ENCODE measurements at regions not wholly inside any gene's neighbourhood (a gene's known extent, or its start where the extent isn't known, plus 50 kb on each side); places are given as distances from the start of the nearest gene placed in this dataset.
"Not testable (repeated sequence)": the region's sequence is repeated elsewhere in the genome, so short reads cannot be mapped to it uniquely, and the experiment has no call there.

- Histone ChIP-seq H3K4me1 (peaks cover 10% of the 10 kb centered on the region), H3K36me3 (no peaks in the 10 kb centered on the region), H3K27ac (replicated peaks) (no peak overlapping the region), H3K27me3 (ENCODE audit: low read depth) (peaks cover 3% of the 10 kb centered on the region), H3K9me3 (replicated peaks) (no peaks in the 10 kb centered on the region), H3K4me3 (no peak overlapping the region)
- TF ChIP-seq CTCF (IDR thresholded peaks at IDR 0.05; ENCODE audit: borderline replicate concordance): no peak
- intact Hi-C loops (cut with micrococcal nuclease): no loop called here
- no peak for DNase-seq
Observed at GRCh38 chr3:127042634-127043033, 59.7 kb downstream of the PLXNA1 start.

GRCh38 chr3:127043041-127043641, 60.2 kb downstream of the PLXNA1 start:
- Histone ChIP-seq H3K9me3 (replicated peaks) (no peaks in the 10 kb centered on the region), H3K27ac (replicated peaks) (no peak overlapping the region), H3K36me3 (no peaks in the 10 kb centered on the region), H3K27me3 (ENCODE audit: low read depth) (peaks cover 3% of the 10 kb centered on the region), H3K4me1 (peaks cover 10% of the 10 kb centered on the region), H3K4me3 (no peak overlapping the region)
- no peak for TF ChIP-seq CTCF (IDR thresholded peaks at IDR 0.05; ENCODE audit: borderline replicate concordance)
- intact Hi-C loops (cut with micrococcal nuclease): no loop called here
- DNase-seq: no peak

DNA sequence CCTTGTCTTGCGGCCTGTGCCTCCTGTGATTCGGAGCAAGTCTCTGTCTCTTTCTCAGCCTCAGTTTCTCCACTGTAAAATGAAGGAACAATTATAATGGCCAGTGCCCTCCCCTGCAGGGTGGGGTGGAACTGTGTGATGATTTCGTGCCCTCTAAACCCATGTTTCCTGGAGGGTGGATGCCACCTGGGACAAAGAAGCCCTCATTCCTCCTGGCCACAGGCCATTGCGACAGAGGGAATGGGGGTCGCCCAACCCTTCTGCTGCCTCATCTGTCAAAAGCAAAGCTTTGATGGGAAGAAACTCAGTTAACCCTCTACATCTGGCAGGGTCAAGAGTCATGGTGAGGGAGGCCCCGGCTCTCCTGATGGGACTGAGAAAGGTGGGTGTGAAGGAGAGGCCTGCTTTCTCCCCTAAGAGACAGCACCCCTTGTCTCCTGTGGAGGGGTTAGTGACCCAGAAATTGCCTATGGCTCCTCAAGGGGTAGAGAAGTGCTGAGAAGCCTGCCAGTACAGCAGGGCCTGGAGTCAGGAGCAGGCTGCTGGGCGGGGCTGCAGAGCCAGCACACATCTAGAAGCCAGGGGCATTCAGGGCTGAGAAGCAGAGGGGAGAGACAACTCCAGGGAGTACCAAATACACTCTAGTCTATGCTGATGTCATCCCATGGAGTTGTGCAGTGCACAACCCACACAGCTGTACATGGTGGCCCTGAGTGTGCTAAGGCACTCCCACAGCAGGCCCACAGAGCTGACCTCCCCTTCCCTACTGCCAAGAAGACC, 61.0 kb downstream of the PLXNA1 start:
- intact Hi-C loops (cut with micrococcal nuclease): no loop called here
- Histone ChIP-seq H3K27me3 (ENCODE audit: low read depth) (peaks cover 3% of the 10 kb centered on the region), H3K4me1 (peaks cover 10% of the 10 kb centered on the region), H3K9me3 (replicated peaks) (no peaks in the 10 kb centered on the region), H3K4me3 (no peak overlapping the region), H3K36me3 (no peaks in the 10 kb centered on the region), H3K27ac (replicated peaks) (no peak overlapping the region)
- no peak for TF ChIP-seq CTCF (IDR thresholded peaks at IDR 0.05; ENCODE audit: borderline replicate concordance)
- no peak for DNase-seq

- TF ChIP-seq CTCF (IDR thresholded peaks at IDR 0.05; ENCODE audit: borderline replicate concordance): no peak
- Histone ChIP-seq H3K4me1 (peaks cover 10% of the 10 kb centered on the region), H3K27ac (replicated peaks) (no peak overlapping the region), H3K9me3 (replicated peaks) (peaks cover 7% of the 10 kb centered on the region), H3K36me3 (no peaks in the 10 kb centered on the region), H3K4me3 (no peak overlapping the region), H3K27me3 (ENCODE audit: low read depth) (peaks cover 6% of the 10 kb centered on the region)
- no peak for DNase-seq
- intact Hi-C loops (cut with micrococcal nuclease): no loop called here
Observed at GRCh38 chr3:127044996-127045395, 62.1 kb downstream of the PLXNA1 start.

DNA sequence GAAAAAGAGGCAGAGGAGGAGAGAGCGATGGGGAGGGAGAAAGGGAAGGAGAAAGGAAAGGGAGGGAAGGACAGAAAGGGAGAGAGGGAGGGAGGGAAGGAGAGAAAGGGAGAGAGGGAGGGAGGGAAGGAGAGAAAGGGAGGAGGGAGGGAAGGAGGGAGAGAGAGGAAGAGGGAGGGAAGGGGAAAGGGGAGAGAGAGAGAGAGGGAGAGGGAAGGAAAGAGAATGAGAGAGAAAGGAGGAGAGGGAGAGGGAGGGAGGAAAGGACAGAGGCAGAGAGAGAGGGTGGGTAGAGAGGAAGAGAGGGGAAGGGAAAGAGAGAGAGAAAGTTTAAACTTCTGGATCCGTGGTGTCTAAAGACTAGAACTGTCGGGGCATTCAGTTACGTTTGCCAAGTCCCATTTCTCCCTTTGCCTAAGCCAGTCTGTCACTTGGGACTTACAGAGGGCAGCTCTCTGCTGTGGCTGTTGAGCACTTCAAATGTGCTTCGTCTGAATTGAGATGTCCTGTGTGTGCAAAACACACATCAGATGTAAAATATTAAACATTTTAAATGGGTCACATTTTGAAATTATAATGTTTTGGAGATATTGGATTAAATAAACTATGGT, 62.6 kb downstream of the PLXNA1 start:
- H3K4me1 ChIP-seq: peaks cover 11% of the 10 kb centered on the region
- peaks cover 9% of the 10 kb centered on the region for H3K9me3 ChIP-seq (replicated peaks)
- H3K4me3 ChIP-seq: no peak overlapping the region
- no peak for TF ChIP-seq CTCF (IDR thresholded peaks at IDR 0.05; ENCODE audit: borderline replicate concordance)
- H3K27ac ChIP-seq (replicated peaks): no peak overlapping the region
- intact Hi-C loops (cut with micrococcal nuclease): no loop called here
- H3K27me3 ChIP-seq (ENCODE audit: low read depth): peaks cover 8% of the 10 kb centered on the region
- H3K36me3 ChIP-seq: no peaks in the 10 kb centered on the region
- no peak for DNase-seq

DNA sequence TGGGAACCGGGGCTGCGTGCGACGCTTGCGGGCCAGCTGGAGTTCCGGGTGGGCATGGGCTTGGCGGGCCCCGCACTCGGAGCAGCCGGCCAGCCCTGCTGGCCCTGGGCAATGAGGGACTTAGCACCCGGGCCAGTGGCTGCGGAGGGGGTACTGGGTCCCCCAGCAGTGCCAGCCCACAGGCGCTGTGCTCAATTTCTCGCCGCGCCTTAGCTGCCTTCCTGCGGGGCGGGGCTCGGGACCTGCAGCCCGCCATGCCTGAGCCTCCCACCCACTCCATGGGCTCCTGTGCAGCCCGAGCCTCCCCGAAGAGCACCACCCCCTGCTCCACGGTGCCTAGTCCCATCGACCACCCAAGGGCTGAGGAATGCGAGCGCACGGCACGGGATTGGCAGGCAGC, 63.8 kb downstream of the PLXNA1 start:
- H3K36me3 ChIP-seq; H3K9me3 ChIP-seq (replicated peaks); H3K27ac ChIP-seq (replicated peaks); H3K4me3 ChIP-seq; intact Hi-C loops (cut with micrococcal nuclease); H3K27me3 ChIP-seq (ENCODE audit: low read depth); DNase-seq: not testable (repeated sequence)
- H3K4me1 ChIP-seq: peaks cover 22% of the 10 kb centered on the region
